ENCODE measurements at regions not wholly inside any gene's neighbourhood (a gene's known extent, or its start where the extent isn't known, plus 50 kb on each side); places are given as distances from the start of the nearest gene placed in this dataset.

DNA sequence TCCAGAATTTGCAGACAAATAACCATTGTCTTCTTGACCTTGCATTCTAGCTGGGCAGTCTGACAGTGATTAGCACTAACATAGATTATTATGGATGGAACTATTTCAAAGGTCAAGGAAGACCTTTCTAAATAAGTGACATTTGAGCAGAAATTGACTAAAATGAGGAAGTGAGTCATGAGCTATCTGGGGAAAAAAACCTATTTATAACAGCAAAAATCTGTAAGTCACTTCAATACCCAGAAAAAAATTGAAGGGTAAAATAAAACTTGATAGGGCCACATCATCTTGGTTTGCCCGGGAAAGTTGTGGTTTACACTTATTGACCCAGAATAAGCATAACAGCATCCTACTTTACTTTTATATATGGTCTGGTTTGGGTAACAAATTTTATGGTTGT is 414.6 kb upstream of the HS3ST1 start:
- ChIA-PET CTCF (interaction anchor here (0.6 kb wide), 1 partner anchor 30 kb away, joined by 3 read pairs; no protein-coding TSS in a partner anchor), POLR2A (ENCODE audit: unreplicated experiment) (no interaction called here)
- intact Hi-C loops (cut with micrococcal nuclease) (no loop called here), dilution Hi-C loops (cut with HindIII; ENCODE audit: low sequenced_read_pairs, unreplicated experiment) (no loop called here), in situ Hi-C loops (cut with MboI; ENCODE audit: low sequenced_read_pairs) (no loop called here)
- H3K27me3 ChIP-seq (ENCODE audit: control insufficient read depth, insufficient read depth, low read length), result no peaks in the 10 kb centered on the region
- H3K14ac ChIP-seq (replicated peaks; ENCODE audit: low read depth, low read length), result no peak overlapping the region
- ATAC-seq (ENCODE audit: low read depth), result no peak
- no peaks in the 10 kb centered on the region for H3K36me3 ChIP-seq (ENCODE audit: control insufficient read depth, insufficient read depth, low read length)
- no peak for TF ChIP-seq CHD1 (IDR thresholded peaks at IDR 0.05; ENCODE audit: low read depth, low read length)
- H3K9ac ChIP-seq (ENCODE audit: low read depth, low read length), result no peak overlapping the region
- H3K23ac ChIP-seq (ENCODE audit: low read depth, low read length), result no peak overlapping the region
- H4K8ac ChIP-seq (ENCODE audit: low read depth in 2 of 2, low read length in 2 of 2), result no peak overlapping the region
- no peaks in the 10 kb centered on the region for H3K4me1 ChIP-seq (ENCODE audit: control insufficient read depth, insufficient read depth, low read length)
- no peak overlapping the region for H4K5ac ChIP-seq (ENCODE audit: low read depth, low read length)
- no peak overlapping the region for H2BK15ac ChIP-seq (ENCODE audit: low read depth, low read length)
- H2BK5ac ChIP-seq (ENCODE audit: low read depth, low read length, poor library complexity, severe bottlenecking), result no peak overlapping the region
- no peak overlapping the region for H3K18ac ChIP-seq (ENCODE audit: low read depth, low read length)
- H4K91ac ChIP-seq (ENCODE audit: insufficient read depth, low read depth, low read length), result no peak overlapping the region
- no peak for DNase-seq
- H2BK120ac ChIP-seq (ENCODE audit: low read depth, low read length), result no peak overlapping the region
- H4K20me1 ChIP-seq (ENCODE audit: insufficient read depth, low read length), result no peaks in the 10 kb centered on the region
- H3K4me3 ChIP-seq (ENCODE audit: insufficient read depth, low read depth, low read length), result no peak overlapping the region
- WGBS, 2 experiments (ENCODE audit: extremely low coverage in 2 of 2, insufficient read length in 1 of 2), result no CpG with 5 or more reads among the region's 1 CpG
- no peak overlapping the region for H3K27ac ChIP-seq (ENCODE audit: insufficient read depth, low read length)
- no peak overlapping the region for H2AFZ ChIP-seq (replicated peaks; ENCODE audit: low read length, poor library complexity)
- no peak overlapping the region for H3K4ac ChIP-seq (ENCODE audit: low read depth, low read length)
- H2AK9ac ChIP-seq (replicated peaks; ENCODE audit: low read depth, low read length, poor library complexity), result no peak overlapping the region
- H3K79me1 ChIP-seq (ENCODE audit: low read depth in 1 of 2, low read length in 2 of 2), result no peaks in the 10 kb centered on the region
- BruUV-seq (replicated peaks), result no TSS peak
- 0 out of 2 replicates have a peak, but pooled peaks cover 2% of the 10 kb centered on the region for H3K9me3 ChIP-seq (ENCODE audit: control insufficient read depth, insufficient read depth, low read length)
- no peak overlapping the region for H3K56ac ChIP-seq (ENCODE audit: extremely low read depth, insufficient read depth, low read length)
- H3K4me2 ChIP-seq (ENCODE audit: low read depth, low read length), result no peak overlapping the region
- no peak overlapping the region for H2AK5ac ChIP-seq (ENCODE audit: low read depth, low read length)
- no peak overlapping the region for H2BK20ac ChIP-seq (ENCODE audit: low read depth, low read length)
- no peaks in the 10 kb centered on the region for H3K9me1 ChIP-seq (ENCODE audit: insufficient read depth, low read length)
